ENCODE measurements at regions not wholly inside any gene's neighbourhood (a gene's known extent, or its start where the extent isn't known, plus 50 kb on each side); places are given as distances from the start of the nearest gene placed in this dataset.

GRCh38 chr3:6809349-6809748, 51.6 kb upstream of the GRM7 start:
- TF ChIP-seq EP300 (IDR thresholded peaks at IDR 0.05) (no peak), CTCF (IDR thresholded peaks at IDR 0.05) (no peak)
